Right lobe of liver (tissue), 4 donors: ENCODE measurements at regions not wholly inside any gene's neighbourhood (a gene's known extent, or its start where the extent isn't known, plus 50 kb on each side); places are given as distances from the start of the nearest gene placed in this dataset.

ENCODE experiments used
- POLR2A ChIP-seq: fragments of 450-650 bp; IDR thresholded peaks from one replicate; pipeline ENCODE4 v1.6.1; 2017; ENCODE audit warnings: antibody characterized with exemption, mild to moderate bottlenecking
- TF ChIP-seq, protein P1 (sequence below), 4 donors: fragments of 200-600 bp in 3 of 4; fragments of 450-650 bp in 1 of 4; IDR thresholded peaks; one replicate each; pipeline versions ENCODE4 v1.5.1 to v1.8.0; 2016 to 2022; ENCODE audit warnings: antibody characterized with exemption in 4 of 4, mild to moderate bottlenecking in 2 of 4
- donor health status: DM: no; HTN: no; CAD: no.
- donor health status: DM: no; HTN: no; CAD: no.
- donor health status: DM: no; HTN: yes; CAD: no.

DNA sequence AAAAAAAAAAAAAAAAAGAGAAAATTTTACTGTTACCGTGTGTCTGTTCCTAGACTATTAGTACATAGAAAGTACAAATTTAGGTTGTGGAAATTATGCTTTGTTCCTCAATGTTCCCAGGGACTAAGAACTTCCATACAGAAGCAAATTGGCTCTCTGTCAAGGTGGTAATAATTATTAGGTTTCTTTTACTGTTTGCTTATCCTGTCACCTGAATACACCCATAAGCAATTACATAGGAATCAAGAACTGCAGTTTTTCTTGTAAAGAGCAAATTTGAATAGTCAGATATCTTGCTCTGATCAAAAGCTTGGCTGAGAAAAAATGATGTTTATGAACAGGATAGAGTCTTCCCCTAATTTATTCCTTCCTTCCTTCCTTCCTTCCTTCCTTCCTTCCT is 191.2 kb downstream of the AEBP2 start:
- TF ChIP-seq, protein P1, sequence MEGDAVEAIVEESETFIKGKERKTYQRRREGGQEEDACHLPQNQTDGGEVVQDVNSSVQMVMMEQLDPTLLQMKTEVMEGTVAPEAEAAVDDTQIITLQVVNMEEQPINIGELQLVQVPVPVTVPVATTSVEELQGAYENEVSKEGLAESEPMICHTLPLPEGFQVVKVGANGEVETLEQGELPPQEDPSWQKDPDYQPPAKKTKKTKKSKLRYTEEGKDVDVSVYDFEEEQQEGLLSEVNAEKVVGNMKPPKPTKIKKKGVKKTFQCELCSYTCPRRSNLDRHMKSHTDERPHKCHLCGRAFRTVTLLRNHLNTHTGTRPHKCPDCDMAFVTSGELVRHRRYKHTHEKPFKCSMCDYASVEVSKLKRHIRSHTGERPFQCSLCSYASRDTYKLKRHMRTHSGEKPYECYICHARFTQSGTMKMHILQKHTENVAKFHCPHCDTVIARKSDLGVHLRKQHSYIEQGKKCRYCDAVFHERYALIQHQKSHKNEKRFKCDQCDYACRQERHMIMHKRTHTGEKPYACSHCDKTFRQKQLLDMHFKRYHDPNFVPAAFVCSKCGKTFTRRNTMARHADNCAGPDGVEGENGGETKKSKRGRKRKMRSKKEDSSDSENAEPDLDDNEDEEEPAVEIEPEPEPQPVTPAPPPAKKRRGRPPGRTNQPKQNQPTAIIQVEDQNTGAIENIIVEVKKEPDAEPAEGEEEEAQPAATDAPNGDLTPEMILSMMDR (IDR thresholded peaks at IDR 0.05): no peak
- no peak for TF ChIP-seq POLR2A
